GM19372 (cell line): ENCODE measurements at regions not wholly inside any gene's neighbourhood (a gene's known extent, or its start where the extent isn't known, plus 50 kb on each side); places are given as distances from the start of the nearest gene placed in this dataset.

Experiments used
- ATAC-seq: cut with Tn5 transposase; IDR thresholded peaks from one replicate; pipeline ENCODE4 v1.9.1; 2021; ENCODE audit warnings: mild to moderate bottlenecking, low read depth, moderate library complexity; ENCODE audit not compliant: unreplicated experiment

GRCh38 chr5:10081584-10081983 is 168.1 kb downstream of the ATPSCKMT start:
- no peak for ATAC-seq

GRCh38 chr5:10077791-10078545 is 171.7 kb downstream of the ATPSCKMT start:
- ATAC-seq, result no peak

- no peak for ATAC-seq
These were observed 176.1 kb downstream of the ATPSCKMT start for GRCh38 chr5:10073441-10074104.

- no peak for ATAC-seq
These were observed 179.9 kb downstream of the ATPSCKMT start for GRCh38 chr5:10069637-10070313.

- no peak for ATAC-seq
These were observed 184.2 kb downstream of the ATPSCKMT start for GRCh38 chr5:10065428-10066000.

GRCh38 chr5:10064546-10065195 is 185.0 kb downstream of the ATPSCKMT start:
- no peak for ATAC-seq

GRCh38 chr5:10063997-10064396 is 185.7 kb downstream of the ATPSCKMT start:
- no peak for ATAC-seq

- ATAC-seq, result no peak
These were observed 189.7 kb downstream of the ATPSCKMT start for GRCh38 chr5:10059980-10060379.

GRCh38 chr5:10059556-10059955 is 190.1 kb downstream of the ATPSCKMT start:
- ATAC-seq, result no peak

GRCh38 chr5:10057356-10057755 is 192.3 kb downstream of the ATPSCKMT start:
- no peak for ATAC-seq

- ATAC-seq, result no peak
These were observed 193.4 kb downstream of the ATPSCKMT start for GRCh38 chr5:10056228-10056760.

GRCh38 chr5:10049858-10050455 is 199.7 kb downstream of the ATPSCKMT start:
- no peak for ATAC-seq

GRCh38 chr5:10046676-10047075 is 203.0 kb downstream of the ATPSCKMT start:
- no peak for ATAC-seq

- no peak for ATAC-seq
These were observed 204.3 kb downstream of the ATPSCKMT start for GRCh38 chr5:10045376-10045775.

GRCh38 chr5:10036136-10036815 is 213.4 kb downstream of the ATPSCKMT start:
- ATAC-seq, result no peak

GRCh38 chr5:10034001-10034400 is 215.7 kb downstream of the ATPSCKMT start:
- ATAC-seq, result no peak

GRCh38 chr5:10031817-10032216 is 217.9 kb downstream of the ATPSCKMT start:
- no peak for ATAC-seq

- no peak for ATAC-seq
These were observed 219.4 kb downstream of the ATPSCKMT start for GRCh38 chr5:10030219-10030831.

- no peak for ATAC-seq
These were observed 226.2 kb downstream of the ATPSCKMT start for GRCh38 chr5:10023494-10023893.
